OCI-LY7 (cell line): ENCODE measurements at regions not wholly inside any gene's neighbourhood (a gene's known extent, or its start where the extent isn't known, plus 50 kb on each side); places are given as distances from the start of the nearest gene placed in this dataset.

ENCODE experiments used
- BruUV-seq: library from RNA; stranded (reverse); fragments of 400-500 nt; replicated peaks from 2 replicates; lab custom pipeline; 2021; lab: Mats Ljungman, UMichigan
- CTCF ChIA-PET: fragments of 300-600 bp; sonication (Branson Sonifier 250); formaldehyde crosslinking; loops from one replicate; lab custom pipeline; 2022; ENCODE audit warnings: antibody characterized with exemption; ENCODE audit not compliant: unreplicated experiment; lab: Charles Lee
- POLR2A ChIA-PET: fragments of 300-600 bp; sonication (Branson Sonifier 250); formaldehyde crosslinking; loops from one replicate; lab custom pipeline; 2022; ENCODE audit warnings: antibody characterized with exemption; lab: Charles Lee
- DNase-seq: peaks from one replicate; pipeline ENCODE4 v3.0.0-alpha.2; 2015; ENCODE audit warnings: low spot score
- H2AFZ ChIP-seq: fragments of 200-600 bp; sonication (generic), shearing (Covaris generic); 2 replicates; pipeline ENCODE4 v1.6.1; 2014; ENCODE audit warnings: mild to moderate bottlenecking, antibody characterized with exemption, low read length, moderate library complexity
- H3K27ac ChIP-seq: fragments of 200-600 bp; sonication (generic); 2 replicates; pipeline ENCODE4 v1.5.1; 2014; ENCODE audit warnings: mixed run types, low read depth, mild to moderate bottlenecking, moderate library complexity, low read length, inconsistent platforms; ENCODE audit not compliant: poor library complexity, severe bottlenecking
- H3K36me3 ChIP-seq: fragments of 200-600 bp; sonication (generic); 2 replicates; pipeline ENCODE4 v1.6.1; 2014; ENCODE audit warnings: mild to moderate bottlenecking, antibody characterized with exemption, low read length, moderate library complexity, mixed read lengths; ENCODE audit not compliant: insufficient read depth
- H3K4me1 ChIP-seq: fragments of 200-600 bp; sonication (generic); 2 replicates; pipeline ENCODE4 v1.5.1; 2014; ENCODE audit warnings: mild to moderate bottlenecking, low read length; ENCODE audit not compliant: insufficient read depth, poor library complexity, severe bottlenecking
- H3K4me2 ChIP-seq: fragments of 200-600 bp; sonication (generic); 2 replicates; pipeline ENCODE4 v1.6.1; 2014; ENCODE audit warnings: mild to moderate bottlenecking, low read length
- H3K4me3 ChIP-seq: fragments of 200-600 bp; sonication (generic); 2 replicates; pipeline ENCODE4 v1.5.1; 2014; ENCODE audit warnings: mild to moderate bottlenecking, low read depth, low read length; ENCODE audit not compliant: poor library complexity, severe bottlenecking
- H3K79me2 ChIP-seq: fragments of 200-600 bp; sonication (generic); 2 replicates; pipeline ENCODE4 v1.6.1; 2016; ENCODE audit warnings: low read depth, mild to moderate bottlenecking, low read length, moderate library complexity, mixed read lengths; ENCODE audit not compliant: insufficient read depth
- H3K9me2 ChIP-seq: fragments of 200-600 bp; sonication (generic); 2 replicates; pipeline ENCODE4 v1.6.1; 2016; ENCODE audit warnings: mild to moderate bottlenecking, low read length, mixed read lengths; ENCODE audit not compliant: insufficient read depth
- H3K9me3 ChIP-seq: fragments of 200-600 bp; sonication (generic); 2 replicates; pipeline ENCODE4 v1.6.1; 2014; ENCODE audit warnings: mild to moderate bottlenecking, mixed run types, low read length, mixed read lengths
- H4K20me1 ChIP-seq: fragments of 200-600 bp; sonication (generic); 2 replicates; pipeline ENCODE4 v1.6.1; 2014; ENCODE audit warnings: mild to moderate bottlenecking, antibody characterized with exemption, low read length, moderate library complexity, mixed read lengths; ENCODE audit not compliant: insufficient read depth
- EZH2phosphoT487 ChIP-seq: fragments of 200-600 bp; sonication (generic); IDR thresholded peaks from 2 replicates; pipeline ENCODE4 v1.6.1; 2018; ENCODE audit warnings: low read depth, borderline replicate concordance, mild to moderate bottlenecking, mixed run types, antibody characterized with exemption, low read length, moderate library complexity, mixed read lengths
- intact Hi-C: fragments of 100-400 bp; cut with micrococcal nuclease; formaldehyde crosslinking; loops from one replicate; pipeline ENCODE4 v1.10.0; 2022; ENCODE audit not compliant: unreplicated experiment
- TF ChIP-seq, protein P1 (sequence below): fragments of 200-600 bp; sonication (generic); conservative IDR thresholded peaks from 2 replicates; pipeline ENCODE4 v1.5.1; 2014; ENCODE audit warnings: mild to moderate bottlenecking, antibody characterized with exemption, low read length, moderate library complexity, mixed read lengths

- Histone ChIP-seq H3K4me1 (no peaks in the 10 kb centered on the region), H3K9me3 (no peaks in the 10 kb centered on the region), H3K27ac (no peak overlapping the region), H3K9me2 (no peaks in the 10 kb centered on the region), H2AFZ (no peak overlapping the region), H3K4me2 (no peak overlapping the region), H3K4me3 (no peak overlapping the region), H4K20me1 (no peaks in the 10 kb centered on the region), H3K36me3 (no peaks in the 10 kb centered on the region), H3K79me2 (no peaks in the 10 kb centered on the region)
- intact Hi-C loops: no loop called here
- DNase-seq: no peak
- ChIA-PET POLR2A (interaction anchor here (0.7 kb wide), 1 partner anchor 188 kb away, joined by 3 read pairs; no protein-coding TSS in a partner anchor), CTCF (no interaction called here)
- no TSS peak for BruUV-seq
- TF ChIP-seq, protein P1, sequence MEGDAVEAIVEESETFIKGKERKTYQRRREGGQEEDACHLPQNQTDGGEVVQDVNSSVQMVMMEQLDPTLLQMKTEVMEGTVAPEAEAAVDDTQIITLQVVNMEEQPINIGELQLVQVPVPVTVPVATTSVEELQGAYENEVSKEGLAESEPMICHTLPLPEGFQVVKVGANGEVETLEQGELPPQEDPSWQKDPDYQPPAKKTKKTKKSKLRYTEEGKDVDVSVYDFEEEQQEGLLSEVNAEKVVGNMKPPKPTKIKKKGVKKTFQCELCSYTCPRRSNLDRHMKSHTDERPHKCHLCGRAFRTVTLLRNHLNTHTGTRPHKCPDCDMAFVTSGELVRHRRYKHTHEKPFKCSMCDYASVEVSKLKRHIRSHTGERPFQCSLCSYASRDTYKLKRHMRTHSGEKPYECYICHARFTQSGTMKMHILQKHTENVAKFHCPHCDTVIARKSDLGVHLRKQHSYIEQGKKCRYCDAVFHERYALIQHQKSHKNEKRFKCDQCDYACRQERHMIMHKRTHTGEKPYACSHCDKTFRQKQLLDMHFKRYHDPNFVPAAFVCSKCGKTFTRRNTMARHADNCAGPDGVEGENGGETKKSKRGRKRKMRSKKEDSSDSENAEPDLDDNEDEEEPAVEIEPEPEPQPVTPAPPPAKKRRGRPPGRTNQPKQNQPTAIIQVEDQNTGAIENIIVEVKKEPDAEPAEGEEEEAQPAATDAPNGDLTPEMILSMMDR: no peak
- no peak for TF ChIP-seq EZH2phosphoT487
Measured at GRCh38 chr16:79740252-79740651, 139.7 kb upstream of the MAF start.

GRCh38 chr16:79735271-79735670 is 134.7 kb upstream of the MAF start:
- H3K4me3 ChIP-seq: no peak overlapping the region
- BruUV-seq: no TSS peak
- H3K9me2 ChIP-seq: no peaks in the 10 kb centered on the region
- no peaks in the 10 kb centered on the region for H4K20me1 ChIP-seq
- no peak for DNase-seq
- H3K79me2 ChIP-seq: no peaks in the 10 kb centered on the region
- no peak overlapping the region for H3K4me2 ChIP-seq
- H3K4me1 ChIP-seq: no peaks in the 10 kb centered on the region
- ChIA-PET CTCF (no interaction called here), POLR2A (no interaction called here)
- H3K36me3 ChIP-seq: no peaks in the 10 kb centered on the region
- H2AFZ ChIP-seq: no peak overlapping the region
- H3K27ac ChIP-seq: no peak overlapping the region
- no peaks in the 10 kb centered on the region for H3K9me3 ChIP-seq
- intact Hi-C loops: no loop called here
- TF ChIP-seq, protein P1: no peak
- no peak for TF ChIP-seq EZH2phosphoT487

DNA sequence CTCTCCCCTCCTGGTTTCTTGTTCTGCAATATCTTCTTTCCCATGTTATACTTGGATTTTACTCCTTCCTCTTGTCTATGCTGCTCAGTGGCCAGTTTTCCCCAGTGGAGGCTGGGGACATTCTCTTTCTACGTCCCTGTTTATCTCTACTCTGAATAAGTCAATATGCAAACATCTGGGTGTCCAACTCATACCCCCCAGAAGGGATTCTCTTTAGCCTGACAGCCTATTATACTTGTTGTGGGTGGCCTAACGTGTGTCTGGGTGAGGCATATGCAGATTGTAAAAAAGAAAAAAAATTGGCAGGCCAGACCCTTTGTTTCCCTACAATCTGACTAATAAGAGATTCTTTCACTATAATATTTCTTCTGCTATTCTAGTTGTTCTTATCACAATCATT is 134.2 kb upstream of the MAF start:
- POLR2A ChIA-PET: no interaction called here
- no peak overlapping the region for H2AFZ ChIP-seq
- intact Hi-C loops: no loop called here
- BruUV-seq: no TSS peak
- H3K36me3 ChIP-seq: no peaks in the 10 kb centered on the region
- H3K4me1 ChIP-seq: no peaks in the 10 kb centered on the region
- CTCF ChIA-PET: no interaction called here
- H3K9me3 ChIP-seq: no peaks in the 10 kb centered on the region
- H3K9me2 ChIP-seq: no peaks in the 10 kb centered on the region
- no peaks in the 10 kb centered on the region for H3K79me2 ChIP-seq
- H4K20me1 ChIP-seq: no peaks in the 10 kb centered on the region
- H3K4me3 ChIP-seq: no peak overlapping the region
- no peak overlapping the region for H3K27ac ChIP-seq
- no peak overlapping the region for H3K4me2 ChIP-seq
- no peak for DNase-seq
- TF ChIP-seq EZH2phosphoT487: no peak
- TF ChIP-seq, protein P1: no peak
